ENCODE measurements at regions not wholly inside any gene's neighbourhood (a gene's known extent, or its start where the extent isn't known, plus 50 kb on each side); places are given as distances from the start of the nearest gene placed in this dataset.
"Not testable (repeated sequence)": the region's sequence is repeated elsewhere in the genome, so short reads cannot be mapped to it uniquely, and the experiment has no call there.

- no peak for DNase-seq
Measured at GRCh38 chr4:179353786-179354185, 1911.5 kb upstream of the AGA start.

- DNase-seq, result no peak
Measured at GRCh38 chr4:179361978-179362486, 1919.8 kb upstream of the AGA start.

GRCh38 chr4:179365932-179366331 lies 1923.7 kb upstream of the AGA start:
- DNase-seq, result not testable (repeated sequence)

- no peak for DNase-seq
Measured at GRCh38 chr4:179372242-179372641, 1930.0 kb upstream of the AGA start.

- no peak for DNase-seq
Measured at GRCh38 chr4:179372746-179373145, 1930.5 kb upstream of the AGA start.

- not testable (repeated sequence) for DNase-seq
Measured at GRCh38 chr4:179378847-179379246, 1936.6 kb upstream of the AGA start.

- DNase-seq, result no peak
Measured at GRCh38 chr4:179392787-179393186, 1950.5 kb upstream of the AGA start.

- no peak for DNase-seq
Measured at GRCh38 chr4:179398414-179398813, 1956.2 kb upstream of the AGA start.

- DNase-seq, result no peak
Measured at GRCh38 chr4:179399054-179399782, 1957.0 kb upstream of the AGA start.

- no peak for DNase-seq
Measured at GRCh38 chr4:179415037-179415846, 1973.0 kb upstream of the AGA start.

- DNase-seq, result no peak
Measured at GRCh38 chr4:179415847-179416223, 1973.6 kb upstream of the AGA start.

GRCh38 chr4:179417357-179417756 lies 1975.1 kb upstream of the AGA start:
- no peak for DNase-seq

GRCh38 chr4:179437962-179438361 lies 1995.7 kb upstream of the AGA start:
- DNase-seq, result no peak

GRCh38 chr4:179441596-179441995 lies 1999.4 kb upstream of the AGA start:
- no peak for DNase-seq

- DNase-seq, result no peak
Measured at GRCh38 chr4:179447308-179447707, 2005.1 kb upstream of the AGA start.

- no peak for DNase-seq
Measured at GRCh38 chr4:179465131-179465797, 2023.0 kb upstream of the AGA start.

- DNase-seq, result no peak
Measured at GRCh38 chr4:179467878-179468277, 2025.6 kb upstream of the AGA start.

- no peak for DNase-seq
Measured at GRCh38 chr4:179472164-179472563, 2029.9 kb upstream of the AGA start.

- no peak for DNase-seq
Measured at GRCh38 chr4:179478608-179479007, 2036.4 kb upstream of the AGA start.

GRCh38 chr4:179485781-179486180 lies 2043.5 kb upstream of the AGA start:
- DNase-seq, result no peak

- no peak for DNase-seq
Measured at GRCh38 chr4:179486570-179487335, 2044.5 kb upstream of the AGA start.

- no peak for DNase-seq
Measured at GRCh38 chr4:179492260-179493080, 2050.2 kb upstream of the AGA start.

All from CD4-positive, alpha-beta T cell treated with Interferon gamma for 1 hour (primary cell).